ENCODE measurements at regions not wholly inside any gene's neighbourhood (a gene's known extent, or its start where the extent isn't known, plus 50 kb on each side); places are given as distances from the start of the nearest gene placed in this dataset.
"Not testable (repeated sequence)": the region's sequence is repeated elsewhere in the genome, so short reads cannot be mapped to it uniquely, and the experiment has no call there.

- DNase-seq, result no peak
These were observed 168.4 kb downstream of the ALG10B start for GRCh38 chr12:38484821-38485449.

DNA sequence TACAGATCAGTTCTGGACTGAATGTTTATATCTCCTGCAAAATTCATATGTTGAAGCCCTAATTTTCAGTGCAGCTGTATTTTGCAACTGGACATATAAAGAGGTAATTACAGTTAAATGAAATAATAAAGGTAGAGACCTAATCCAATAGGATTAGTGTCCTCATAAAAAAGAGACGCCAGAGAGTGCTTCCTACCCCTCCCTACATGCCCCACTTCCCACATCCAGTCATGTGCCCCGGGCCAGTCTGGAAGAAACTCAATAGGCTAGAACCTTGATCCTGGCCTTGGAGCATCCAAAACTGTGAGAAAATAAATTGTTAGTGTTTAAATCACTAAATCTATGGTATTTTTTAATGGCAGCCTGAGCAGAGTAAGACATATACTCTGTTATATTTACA lies 172.3 kb downstream of the ALG10B start:
- no peak for DNase-seq

- DNase-seq, result no peak
These were observed 173.5 kb downstream of the ALG10B start for GRCh38 chr12:38490073-38490472.

- DNase-seq, result no peak
These were observed 174.4 kb downstream of the ALG10B start for GRCh38 chr12:38490941-38491340.

DNA sequence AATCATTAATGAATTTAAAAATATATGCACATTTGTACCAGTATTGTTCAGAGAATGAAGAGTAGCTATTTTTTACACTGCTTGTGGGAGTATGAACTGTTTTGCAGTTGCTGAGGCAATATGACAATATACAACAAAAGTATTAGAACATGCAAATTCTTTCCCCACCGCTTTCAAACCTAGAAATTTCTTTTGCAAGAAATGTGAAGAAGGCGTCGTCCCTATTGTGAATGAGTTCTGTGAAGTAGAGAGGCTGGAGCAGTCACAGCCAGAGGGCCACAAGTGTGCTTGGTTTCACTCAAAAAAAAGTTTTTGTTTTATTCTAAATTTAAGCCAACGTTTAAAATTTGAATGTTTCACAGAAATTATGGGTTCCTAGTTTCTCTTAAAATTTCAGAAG lies 184.9 kb downstream of the ALG10B start:
- DNase-seq, result no peak

DNA sequence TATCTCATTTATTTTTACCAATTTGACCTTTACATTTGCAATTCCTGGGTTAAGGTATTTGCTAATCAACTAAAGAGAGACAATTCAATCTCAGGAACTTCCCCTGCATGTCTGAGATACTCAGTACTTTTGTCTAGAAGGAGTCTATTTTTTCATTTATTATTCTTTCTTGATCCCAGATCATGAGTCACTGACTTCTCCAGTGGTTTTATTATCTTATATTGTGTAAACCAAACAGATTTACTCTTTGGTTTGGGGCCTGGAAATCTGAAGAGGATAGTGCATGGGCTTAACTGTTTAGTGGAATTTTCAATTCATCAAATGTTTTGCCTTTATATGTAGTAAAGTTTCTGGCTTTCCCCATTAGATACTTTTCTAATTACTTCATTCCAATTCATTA lies 185.4 kb downstream of the ALG10B start:
- DNase-seq, result no peak

DNA sequence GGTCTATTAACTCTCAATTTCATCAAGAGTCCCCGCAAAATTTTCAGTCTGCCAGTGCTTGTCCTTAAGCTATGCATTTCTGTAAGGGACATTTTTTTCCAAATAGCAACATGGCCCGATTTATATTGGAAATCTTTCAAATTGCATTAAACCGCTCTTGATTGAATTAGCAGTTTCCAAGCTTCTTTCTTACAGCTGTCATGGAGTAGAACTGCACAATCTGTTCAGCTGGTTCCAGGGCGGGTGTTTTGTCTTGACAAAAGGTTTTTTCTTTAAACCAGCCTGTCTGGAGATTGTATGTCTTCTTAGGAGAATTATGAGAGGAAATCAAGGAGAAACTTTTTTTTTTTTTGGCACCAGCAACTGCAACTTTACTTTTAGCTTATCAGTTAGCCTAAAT lies 185.8 kb downstream of the ALG10B start:
- DNase-seq, result no peak

- DNase-seq, result no peak
These were observed 191.3 kb downstream of the ALG10B start for GRCh38 chr12:38507839-38508238.

GRCh38 chr12:38508246-38508645 lies 191.7 kb downstream of the ALG10B start:
- no peak for DNase-seq

GRCh38 chr12:38515912-38516311 lies 199.3 kb downstream of the ALG10B start:
- no peak for DNase-seq

GRCh38 chr12:38516418-38516817 lies 199.8 kb downstream of the ALG10B start:
- DNase-seq, result no peak

GRCh38 chr12:38523920-38524319 lies 207.3 kb downstream of the ALG10B start:
- DNase-seq, result no peak

GRCh38 chr12:38527631-38528030 lies 211.1 kb downstream of the ALG10B start:
- DNase-seq, result no peak

DNA sequence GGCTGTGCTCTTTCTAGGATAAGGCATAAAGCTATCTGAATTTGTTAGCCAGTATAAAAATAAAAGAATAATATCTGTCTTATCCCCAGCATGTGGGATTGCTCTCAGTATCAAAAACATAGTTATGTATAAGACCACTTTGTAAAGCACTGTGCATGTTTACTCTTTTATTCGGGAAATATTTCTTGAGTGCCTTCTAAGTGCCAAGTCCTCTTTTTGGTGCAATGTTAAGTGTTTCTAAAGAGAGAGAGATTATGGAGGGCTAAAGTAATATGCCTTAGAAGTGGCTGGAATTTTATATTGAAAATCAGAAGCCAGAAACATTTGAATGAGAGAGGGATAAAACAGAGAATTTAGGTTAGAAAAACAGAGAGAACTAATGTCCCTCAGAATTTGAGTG lies 212.0 kb downstream of the ALG10B start:
- no peak for DNase-seq

GRCh38 chr12:38529281-38529680 lies 212.7 kb downstream of the ALG10B start:
- DNase-seq, result not testable (repeated sequence)

GRCh38 chr12:38538319-38538718 lies 221.7 kb downstream of the ALG10B start:
- no peak for DNase-seq

DNA sequence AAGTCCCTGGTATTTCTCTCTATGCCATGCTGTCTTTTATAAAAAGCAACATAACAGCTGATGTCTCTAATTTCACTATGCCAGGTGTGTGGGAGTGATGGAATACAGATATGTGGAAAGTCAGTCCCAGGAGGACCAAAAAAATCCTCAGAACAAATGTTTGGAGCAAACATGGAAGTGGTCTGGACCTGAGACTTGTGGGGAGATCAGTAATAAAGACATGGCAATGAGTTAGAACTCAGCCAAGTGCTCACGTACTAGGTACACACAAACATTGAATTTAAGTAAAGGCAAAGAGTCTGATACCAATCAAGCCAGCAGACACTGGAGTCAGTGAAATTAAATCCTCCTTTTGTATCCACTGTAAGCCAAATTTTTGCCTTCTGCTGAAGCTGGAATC lies 223.6 kb downstream of the ALG10B start:
- no peak for DNase-seq

DNA sequence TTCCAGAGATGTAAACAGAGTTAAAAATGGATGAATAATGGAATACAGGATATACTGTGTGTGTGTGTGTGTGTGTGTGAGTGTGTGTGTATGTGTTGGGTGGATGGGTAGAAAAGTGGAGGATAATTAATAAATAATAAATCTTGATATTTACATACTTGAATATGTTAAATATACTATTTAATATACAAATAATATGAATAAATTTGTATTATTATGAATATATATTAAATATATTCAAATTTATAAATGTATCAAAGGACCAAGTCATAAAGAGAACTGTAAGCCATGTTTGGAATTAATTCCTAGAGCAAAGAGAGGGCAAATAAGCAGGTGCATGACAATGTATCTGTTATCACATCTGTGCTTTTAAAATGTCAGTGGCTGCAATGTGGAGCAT lies 225.3 kb downstream of the ALG10B start:
- no peak for DNase-seq

- DNase-seq, result no peak
These were observed 226.6 kb downstream of the ALG10B start for GRCh38 chr12:38543151-38543550.

DNA sequence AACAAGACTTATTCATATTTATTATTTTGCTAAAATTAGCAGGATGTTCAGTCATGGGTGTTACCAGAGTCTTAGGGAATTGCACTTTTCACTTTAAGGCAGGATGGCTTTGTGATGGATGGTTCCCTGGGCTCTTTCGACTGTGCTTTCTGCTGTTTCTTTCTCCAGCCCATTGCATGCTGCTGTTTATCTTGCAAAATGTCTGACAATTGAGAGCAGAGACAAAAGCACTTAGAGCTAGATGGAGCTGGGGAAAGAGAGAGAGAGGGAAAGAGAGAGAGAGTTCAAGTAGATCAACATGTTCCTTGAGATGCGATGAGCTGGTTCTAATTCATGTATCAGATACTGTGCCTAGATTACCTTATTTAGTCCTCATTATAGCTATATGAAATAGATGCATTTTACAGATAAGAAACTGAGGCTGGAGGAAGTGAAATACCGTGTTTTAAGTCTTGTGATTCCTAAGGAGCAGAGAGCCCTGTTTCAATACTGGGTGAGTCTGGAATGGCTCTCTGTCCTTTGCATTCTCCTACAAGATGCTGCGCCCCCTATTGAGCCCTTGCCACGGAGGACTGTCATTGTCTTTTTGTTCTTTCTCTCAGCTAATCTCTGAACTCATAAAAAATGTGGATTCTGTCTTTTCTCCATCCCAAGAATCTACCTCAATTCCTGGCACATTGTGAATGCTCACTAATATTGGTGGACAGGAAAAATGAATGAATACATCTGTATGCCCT lies 227.9 kb downstream of the ALG10B start:
- no peak for DNase-seq

GRCh38 chr12:38547586-38547985 lies 231.0 kb downstream of the ALG10B start:
- no peak for DNase-seq

- no peak for DNase-seq
These were observed 239.3 kb downstream of the ALG10B start for GRCh38 chr12:38555620-38556591.

DNA sequence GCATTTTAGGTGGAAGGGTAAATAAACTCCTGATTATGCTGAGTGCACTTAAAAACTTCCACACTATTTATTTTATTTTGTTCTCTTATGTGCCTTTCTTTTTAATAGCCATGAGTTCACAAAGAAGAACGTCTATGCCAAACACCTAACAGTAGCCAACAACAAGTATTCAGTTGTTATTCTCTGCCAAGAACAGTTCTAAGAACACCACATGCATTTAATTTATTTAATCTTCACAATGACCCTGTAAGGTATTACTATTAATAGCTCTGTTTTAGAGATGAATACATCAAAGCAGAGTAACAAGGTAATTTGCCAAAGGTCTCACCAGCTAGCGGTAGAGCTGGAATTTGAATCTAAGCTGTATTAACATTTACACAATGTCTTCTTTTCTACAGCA lies 240.1 kb downstream of the ALG10B start:
- no peak for DNase-seq

GRCh38 chr12:38585086-38585485 lies 268.5 kb downstream of the ALG10B start:
- DNase-seq, result no peak

Data from SW 1271 (cell line).